Colonic mucosa (tissue), 4 donors: ENCODE measurements at regions not wholly inside any gene's neighbourhood (a gene's known extent, or its start where the extent isn't known, plus 50 kb on each side); places are given as distances from the start of the nearest gene placed in this dataset.

ENCODE experiments used
- DNase-seq: peaks from one replicate; pipeline ENCODE4 v3.0.0-alpha.2; 2020
- H3K27ac ChIP-seq: fragments of 200-600 bp; one replicate; pipeline ENCODE4 v1.8.0; 2021
- H3K27me3 ChIP-seq: fragments of 200-600 bp; one replicate; pipeline ENCODE4 v1.8.0; 2021
- H3K36me3 ChIP-seq: fragments of 200-600 bp; one replicate; pipeline ENCODE4 v1.8.0; 2021
- H3K4me1 ChIP-seq: fragments of 200-600 bp; one replicate; pipeline ENCODE4 v1.8.0; 2021; ENCODE audit warnings: mild to moderate bottlenecking
- H3K4me3 ChIP-seq: fragments of 200-600 bp; one replicate; pipeline ENCODE4 v1.8.0; 2021
- H3K9ac ChIP-seq, 2 donors: one replicate each; pipeline ENCODE4 v1.7.0; 2013; ENCODE audit warnings: control low read depth in 2 of 2, low read depth in 2 of 2, low read length in 2 of 2
- H3K9me3 ChIP-seq: fragments of 200-600 bp; one replicate; pipeline ENCODE4 v1.8.0; 2021
- intact Hi-C: fragments of 100-400 bp; cut with DNase I; formaldehyde crosslinking; loops from one replicate; pipeline ENCODE4 v1.14.1; 2022
- TF ChIP-seq, protein P1 (sequence below): fragments of 200-600 bp; IDR thresholded peaks from one replicate; pipeline ENCODE4 v1.8.0; 2022; ENCODE audit warnings: antibody characterized with exemption, mild to moderate bottlenecking
- donor health status: healthy.
- donor health status: DM: no; HTN: no; CAD: no.
- donor health status: DM: no; HTN: no; CAD: no.

DNA sequence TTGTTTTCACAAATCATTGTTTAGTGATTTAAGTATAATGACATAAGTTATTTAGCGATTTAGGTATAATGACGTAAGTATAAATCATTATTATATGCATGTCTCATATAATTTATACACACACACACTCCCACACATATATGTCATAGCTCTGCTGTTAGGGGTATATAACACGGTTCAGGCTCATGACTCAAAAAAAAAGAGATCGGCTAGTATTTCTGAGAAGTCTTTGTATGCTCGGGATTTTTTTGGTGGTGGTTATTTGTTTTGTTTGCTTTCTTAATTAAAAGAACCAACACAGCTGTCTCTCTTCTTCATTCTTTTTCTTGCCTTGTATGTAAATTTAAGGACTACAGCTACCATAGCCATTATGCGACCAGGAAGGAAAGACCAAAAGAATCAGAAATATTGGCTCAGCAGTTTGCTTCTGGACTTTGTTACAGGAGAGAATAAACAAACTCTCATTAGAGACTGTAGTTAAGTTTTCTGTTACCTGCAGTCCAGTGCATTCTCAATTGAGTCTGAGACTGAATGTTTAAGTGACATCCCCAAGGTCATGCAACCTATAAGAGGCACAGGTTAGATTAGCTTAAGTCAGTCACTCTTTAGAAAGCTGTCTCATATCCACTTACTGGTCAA lies 83.2 kb upstream of the NREP start:
- no peak for DNase-seq
- Histone ChIP-seq H3K9me3 (no peaks in the 10 kb centered on the region), H3K36me3 (no peaks in the 10 kb centered on the region), H3K4me3 (no peak overlapping the region), H3K4me1 (no peaks in the 10 kb centered on the region), H3K9ac (no peak overlapping the region), H3K27ac (no peak overlapping the region), H3K27me3 (no peaks in the 10 kb centered on the region)
- intact Hi-C loops, result no loop called here
- TF ChIP-seq, protein P1, sequence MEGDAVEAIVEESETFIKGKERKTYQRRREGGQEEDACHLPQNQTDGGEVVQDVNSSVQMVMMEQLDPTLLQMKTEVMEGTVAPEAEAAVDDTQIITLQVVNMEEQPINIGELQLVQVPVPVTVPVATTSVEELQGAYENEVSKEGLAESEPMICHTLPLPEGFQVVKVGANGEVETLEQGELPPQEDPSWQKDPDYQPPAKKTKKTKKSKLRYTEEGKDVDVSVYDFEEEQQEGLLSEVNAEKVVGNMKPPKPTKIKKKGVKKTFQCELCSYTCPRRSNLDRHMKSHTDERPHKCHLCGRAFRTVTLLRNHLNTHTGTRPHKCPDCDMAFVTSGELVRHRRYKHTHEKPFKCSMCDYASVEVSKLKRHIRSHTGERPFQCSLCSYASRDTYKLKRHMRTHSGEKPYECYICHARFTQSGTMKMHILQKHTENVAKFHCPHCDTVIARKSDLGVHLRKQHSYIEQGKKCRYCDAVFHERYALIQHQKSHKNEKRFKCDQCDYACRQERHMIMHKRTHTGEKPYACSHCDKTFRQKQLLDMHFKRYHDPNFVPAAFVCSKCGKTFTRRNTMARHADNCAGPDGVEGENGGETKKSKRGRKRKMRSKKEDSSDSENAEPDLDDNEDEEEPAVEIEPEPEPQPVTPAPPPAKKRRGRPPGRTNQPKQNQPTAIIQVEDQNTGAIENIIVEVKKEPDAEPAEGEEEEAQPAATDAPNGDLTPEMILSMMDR, result no peak

- Histone ChIP-seq H3K27me3 (no peaks in the 10 kb centered on the region), H3K9me3 (no peaks in the 10 kb centered on the region), H3K4me3 (no peak overlapping the region), H3K27ac (no peak overlapping the region), H3K9ac (no peak overlapping the region), H3K36me3 (no peaks in the 10 kb centered on the region), H3K4me1 (no peaks in the 10 kb centered on the region)
- TF ChIP-seq, protein P1, result no peak
- DNase-seq, result no peak
- intact Hi-C loops, result no loop called here
These were observed 82.4 kb upstream of the NREP start for GRCh38 chr5:111839438-111839837.

- H3K27ac ChIP-seq, result no peak overlapping the region
- no peak overlapping the region for H3K4me3 ChIP-seq
- no peaks in the 10 kb centered on the region for H3K9me3 ChIP-seq
- intact Hi-C loops, result no loop called here
- no peak overlapping the region for H3K9ac ChIP-seq
- TF ChIP-seq, protein P1, result no peak
- H3K36me3 ChIP-seq, result no peaks in the 10 kb centered on the region
- DNase-seq, result no peak
- H3K4me1 ChIP-seq, result no peaks in the 10 kb centered on the region
- no peaks in the 10 kb centered on the region for H3K27me3 ChIP-seq
These were observed 79.4 kb upstream of the NREP start for GRCh38 chr5:111836426-111836825.

GRCh38 chr5:111834926-111835599 lies 78.1 kb upstream of the NREP start:
- TF ChIP-seq, protein P1, result no peak
- Histone ChIP-seq H3K27me3 (no peaks in the 10 kb centered on the region), H3K4me1 (no peaks in the 10 kb centered on the region), H3K9ac (no peak overlapping the region), H3K27ac (no peak overlapping the region), H3K9me3 (no peaks in the 10 kb centered on the region), H3K4me3 (no peak overlapping the region), H3K36me3 (no peaks in the 10 kb centered on the region)
- intact Hi-C loops, result no loop called here
- DNase-seq, result no peak

DNA sequence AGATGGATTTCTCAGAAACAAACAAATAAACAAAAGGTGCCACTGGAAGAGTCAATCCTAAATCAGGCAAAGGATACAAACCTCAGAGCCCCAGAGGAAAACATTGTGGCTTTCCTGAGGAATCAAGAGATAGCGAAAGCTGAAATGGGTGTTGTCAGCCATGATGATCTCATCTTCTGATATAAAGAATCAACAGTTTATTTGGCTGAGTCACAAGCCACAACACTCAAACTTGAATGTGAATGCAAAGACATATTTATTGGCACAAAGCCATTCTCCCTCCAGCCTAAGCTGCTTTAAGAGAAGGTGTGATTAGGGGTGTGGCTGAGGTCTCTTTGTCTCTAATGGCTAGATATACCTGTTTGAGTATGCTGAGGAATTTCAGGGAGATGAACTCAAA lies 73.3 kb upstream of the NREP start:
- H3K9me3 ChIP-seq, result no peaks in the 10 kb centered on the region
- intact Hi-C loops, result no loop called here
- no peak overlapping the region for H3K4me3 ChIP-seq
- H3K27me3 ChIP-seq, result no peaks in the 10 kb centered on the region
- no peaks in the 10 kb centered on the region for H3K36me3 ChIP-seq
- H3K9ac ChIP-seq, result no peak overlapping the region
- no peak for DNase-seq
- TF ChIP-seq, protein P1, result no peak
- no peak overlapping the region for H3K27ac ChIP-seq
- H3K4me1 ChIP-seq, result no peaks in the 10 kb centered on the region
